ENCODE measurements at regions not wholly inside any gene's neighbourhood (a gene's known extent, or its start where the extent isn't known, plus 50 kb on each side); places are given as distances from the start of the nearest gene placed in this dataset.
"Not testable (repeated sequence)": the region's sequence is repeated elsewhere in the genome, so short reads cannot be mapped to it uniquely, and the experiment has no call there.

DNA sequence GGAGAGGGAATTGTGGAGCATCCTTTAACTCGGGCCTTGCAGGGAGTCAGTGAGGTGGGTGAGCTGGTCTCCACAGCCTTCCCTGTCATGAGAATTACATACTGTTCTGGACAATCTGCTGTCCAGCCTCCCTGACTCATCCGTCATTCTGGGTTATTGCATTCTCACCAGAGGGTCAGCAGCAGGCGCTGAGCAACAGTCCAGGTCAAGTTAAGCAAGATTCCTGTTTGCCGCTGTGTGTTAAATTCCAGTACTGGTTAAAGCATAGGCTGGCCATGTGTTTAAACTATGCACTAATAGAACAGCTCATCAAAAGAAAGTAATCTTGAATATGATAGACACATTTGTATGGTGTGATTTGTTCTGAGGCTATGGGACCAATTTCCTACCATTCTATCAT is 167.1 kb upstream of the LRRC61 start:
- TF ChIP-seq POLR2A, POLR2AphosphoS5 (IDR thresholded peaks at IDR 0.05; ENCODE audit: low read depth, low read length): not testable (repeated sequence)

Data from GM12892 (cell line).